GM18858 (cell line): ENCODE measurements at regions not wholly inside any gene's neighbourhood (a gene's known extent, or its start where the extent isn't known, plus 50 kb on each side); places are given as distances from the start of the nearest gene placed in this dataset.

ENCODE experiments used
- ATAC-seq: cut with Tn5 transposase; IDR thresholded peaks from one replicate; pipeline ENCODE4 v1.9.1; 2021; ENCODE audit not compliant: unreplicated experiment

DNA sequence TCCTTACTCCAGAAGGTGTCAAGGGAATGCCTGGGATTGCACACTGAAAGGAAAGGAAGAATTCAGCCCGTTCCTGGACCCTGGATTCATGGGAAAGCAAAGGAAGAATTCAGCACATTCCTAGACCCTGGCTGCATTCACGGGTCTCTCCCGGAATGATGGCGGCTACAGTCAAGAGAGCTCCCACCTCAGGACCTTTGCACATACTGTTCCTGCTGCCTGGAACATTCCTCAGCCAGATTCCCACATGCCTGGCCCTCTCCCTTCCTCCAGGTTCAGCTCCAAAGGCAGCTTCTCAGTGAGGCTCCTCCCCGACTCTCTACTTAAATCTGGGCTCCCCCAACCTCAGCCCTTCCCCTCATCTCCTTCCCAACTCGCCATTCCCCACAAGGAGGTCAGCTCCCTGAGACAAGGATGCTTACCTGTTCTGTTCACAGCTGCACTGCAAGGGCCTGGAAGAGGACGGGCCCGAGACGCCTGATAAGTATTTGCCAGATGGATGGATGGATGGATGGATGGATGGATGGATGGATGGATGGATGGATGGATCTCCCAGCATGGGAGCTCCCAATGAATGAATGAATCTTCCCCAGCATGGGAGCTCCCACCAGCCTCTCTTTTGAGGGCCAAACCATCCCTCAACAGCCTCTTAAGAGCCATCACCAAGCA, 77.4 kb downstream of the NCOR2 start:
- no peak for ATAC-seq

DNA sequence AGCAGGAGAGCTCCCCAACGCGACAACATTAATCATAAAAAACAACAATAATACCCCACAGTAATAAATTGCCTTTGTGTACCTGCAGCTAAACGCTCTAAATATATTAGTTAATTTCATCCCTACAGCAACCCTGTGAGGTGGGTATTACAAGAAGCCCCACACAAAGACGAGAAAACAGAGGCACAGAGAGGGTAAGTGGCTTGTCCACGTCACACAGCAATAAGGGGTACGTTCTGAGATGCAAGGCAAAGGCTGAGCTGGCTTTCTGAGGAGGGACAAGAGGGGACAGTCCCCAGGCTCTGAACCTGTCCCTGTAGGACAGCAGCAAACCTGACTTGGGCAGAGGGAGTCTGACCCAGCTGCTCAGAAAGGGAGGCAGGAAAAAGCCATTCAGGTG, 78.2 kb downstream of the NCOR2 start:
- ATAC-seq, result no peak

- ATAC-seq, result no peak
Measured at GRCh38 chr12:124488520-124488919, 78.9 kb downstream of the NCOR2 start.

GRCh38 chr12:124487834-124488165, 79.6 kb downstream of the NCOR2 start:
- no peak for ATAC-seq

- no peak for ATAC-seq
Measured at GRCh38 chr12:124487066-124487833, 80.2 kb downstream of the NCOR2 start.

GRCh38 chr12:124486346-124486963, 81.0 kb downstream of the NCOR2 start:
- no peak for ATAC-seq

GRCh38 chr12:124485371-124485770, 82.0 kb downstream of the NCOR2 start:
- no peak for ATAC-seq

- ATAC-seq, result no peak
Measured at GRCh38 chr12:124484526-124484953, 82.9 kb downstream of the NCOR2 start.

- ATAC-seq, result no peak
Measured at GRCh38 chr12:124484067-124484466, 83.3 kb downstream of the NCOR2 start.

DNA sequence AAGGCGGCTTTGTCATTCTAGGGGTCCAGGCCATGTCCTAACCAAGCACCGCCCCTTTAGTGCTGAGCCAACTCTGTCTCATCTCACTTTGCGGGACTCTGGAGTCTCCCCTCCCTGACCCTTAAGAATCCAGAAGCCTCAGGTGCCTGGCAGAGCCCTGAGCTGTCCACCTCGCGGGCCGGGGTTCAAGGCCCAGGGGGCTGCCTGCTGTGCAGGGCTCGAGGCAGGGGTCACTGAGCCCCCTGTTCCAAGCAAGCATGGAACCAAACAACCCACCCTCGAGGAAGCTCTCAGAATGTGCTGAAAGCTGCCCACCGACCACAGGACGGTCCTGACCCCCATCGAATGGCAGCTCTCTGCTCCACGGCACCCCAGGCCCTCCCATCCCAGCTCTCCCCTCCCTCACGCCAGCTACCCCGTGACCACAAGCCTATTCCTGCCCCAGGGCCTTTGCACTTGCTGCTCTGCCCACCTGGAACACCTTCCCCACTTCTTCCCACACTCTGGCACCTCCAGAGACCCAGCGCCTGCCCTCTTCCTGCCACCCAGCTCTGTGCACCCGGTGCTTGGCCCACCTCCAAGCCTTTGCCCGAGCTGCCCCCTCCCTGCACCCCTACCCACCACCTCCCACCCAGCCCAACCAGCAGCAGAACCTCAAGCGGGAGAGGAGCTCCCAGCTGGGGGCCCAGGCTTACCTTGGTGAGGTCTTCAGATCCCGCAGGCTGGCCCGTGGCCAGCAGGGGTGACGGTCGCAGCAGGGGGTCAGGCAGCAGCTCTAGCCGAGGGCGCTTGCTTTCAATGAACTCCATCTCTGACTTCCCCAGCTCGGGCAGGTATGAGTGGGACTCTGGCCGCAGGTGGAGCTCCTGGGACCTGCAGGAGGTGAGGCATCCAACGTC, 84.3 kb downstream of the NCOR2 start:
- ATAC-seq, result no peak

GRCh38 chr12:124482567-124482893, 84.9 kb downstream of the NCOR2 start:
- ATAC-seq, result no peak

GRCh38 chr12:124481772-124482566, 85.4 kb downstream of the NCOR2 start:
- no peak for ATAC-seq

DNA sequence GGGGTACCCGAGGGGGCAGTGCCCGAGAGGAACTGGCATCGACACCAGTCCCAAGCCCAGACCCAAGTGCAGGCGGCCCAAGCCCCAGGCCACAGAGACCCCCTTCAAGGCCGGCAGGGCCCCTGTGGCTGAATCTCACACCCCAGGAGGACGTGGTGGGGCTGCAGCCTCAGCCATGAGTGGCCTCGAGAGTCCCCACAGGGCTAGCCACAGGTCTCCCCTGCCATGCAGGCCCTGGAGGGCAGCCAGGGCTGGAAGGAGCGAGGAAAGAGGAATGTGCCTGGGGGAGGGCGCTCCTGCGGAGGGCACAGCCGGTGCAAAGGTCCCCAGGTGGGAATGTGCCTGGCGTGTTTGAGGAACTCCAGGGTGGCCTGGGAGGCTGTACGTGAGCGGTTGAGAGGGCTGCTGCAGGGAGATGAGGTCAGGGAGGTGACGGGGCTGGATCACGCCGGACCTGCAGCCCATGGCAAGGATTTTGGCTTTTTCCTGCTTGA, 86.1 kb downstream of the NCOR2 start:
- ATAC-seq, result no peak

DNA sequence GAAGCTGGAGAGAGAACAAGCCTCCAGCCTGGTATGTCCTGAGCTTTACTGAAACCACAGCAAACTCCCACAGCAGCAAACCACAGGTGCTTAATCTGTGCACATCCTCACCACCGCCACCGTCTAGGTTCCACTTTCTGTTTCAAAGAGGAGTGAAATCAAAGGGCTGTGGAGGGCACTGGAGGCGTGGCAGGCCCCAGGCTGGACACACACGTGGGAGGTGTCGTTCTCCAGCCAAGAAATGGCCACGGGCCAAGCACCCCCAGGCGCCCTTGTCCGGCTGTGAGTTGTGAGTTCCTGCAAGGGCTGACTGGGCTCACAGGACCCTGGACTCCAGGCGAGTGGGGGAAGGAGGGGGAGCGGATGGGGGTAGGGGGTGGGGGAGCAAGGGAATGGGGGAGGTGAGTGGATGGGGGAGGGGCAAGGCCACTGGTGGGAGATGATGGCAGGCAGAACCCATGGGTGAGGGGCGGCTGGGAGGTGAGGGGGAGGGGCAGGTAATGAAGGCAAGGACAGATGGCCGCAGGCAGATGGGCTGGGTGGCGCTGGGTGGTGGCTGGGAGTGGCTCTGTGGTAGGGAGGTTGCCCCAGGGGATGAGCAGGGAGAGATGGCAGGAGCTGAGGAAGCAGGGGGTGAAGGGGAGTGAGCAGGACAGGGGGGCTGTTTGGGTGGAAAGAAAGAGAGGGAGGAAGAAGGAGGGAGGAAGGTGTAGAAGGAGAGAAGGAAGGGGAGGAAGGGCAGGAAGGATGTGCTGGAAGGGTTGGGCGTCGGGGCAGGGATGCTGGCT, 86.7 kb downstream of the NCOR2 start:
- ATAC-seq, result peak; percentile 62

- ATAC-seq, result peak; percentile 11
Measured at GRCh38 chr12:124479680-124480468, 87.5 kb downstream of the NCOR2 start.

GRCh38 chr12:124478985-124479645, 88.3 kb downstream of the NCOR2 start:
- no peak for ATAC-seq

GRCh38 chr12:124478416-124478815, 89.0 kb downstream of the NCOR2 start:
- no peak for ATAC-seq
